ENCODE measurements at regions not wholly inside any gene's neighbourhood (a gene's known extent, or its start where the extent isn't known, plus 50 kb on each side); places are given as distances from the start of the nearest gene placed in this dataset.

GRCh38 chr2:194332799-194333490 is 1324.1 kb upstream of the SLC39A10 start:
- Histone ChIP-seq H3K79me2 (ENCODE audit: insufficient read depth, low read length) (no peaks in the 10 kb centered on the region), H3K27ac (ENCODE audit: extremely low read length, insufficient read depth, low read length) (no peak overlapping the region), H3K36me3 (replicated peaks in 1 of 2; ENCODE audit: control insufficient read depth in 1 of 2, insufficient read depth in 2 of 2, low read length in 2 of 2) (no peaks in the 10 kb centered on the region), H3K27me3 (ENCODE audit: control insufficient read depth in 1 of 2, insufficient read depth in 2 of 2, low read length in 2 of 2) (no peaks in the 10 kb centered on the region), H3K9ac (ENCODE audit: insufficient read depth, low read depth, low read length) (no peak overlapping the region), H3K4me1 (ENCODE audit: insufficient read depth, low read length) (no peaks in the 10 kb centered on the region), H4K20me1 (ENCODE audit: insufficient read depth, low read length) (no peaks in the 10 kb centered on the region), H3K4me2 (ENCODE audit: low read depth, low read length) (no peak overlapping the region), H3K9me3 (ENCODE audit: low read length) (no peaks in the 10 kb centered on the region), H2AFZ (ENCODE audit: low read length) (no peak overlapping the region), H3K4me3 (replicated peaks in 1 of 3; ENCODE audit: insufficient read depth in 1 of 3, low read depth in 2 of 3, low read length in 3 of 3) (no peak overlapping the region)
- ATAC-seq, result no peak
- intact Hi-C loops (cut with micrococcal nuclease; ENCODE audit: unreplicated experiment) (no loop called here), in situ Hi-C loops (cut with HindIII; ENCODE audit: extremely low pct_ligation_motif_present, low pct_unique_long_range_greater_than_20kb) (no loop called here)
- POLR2A ChIA-PET, result no interaction called here
- no peak for DNase-seq (ENCODE audit: low spot score)
- no TSS peak for BruUV-seq (replicated peaks)
- FAIRE-seq, result no peak
- whole genome bisulfite sequencing (ENCODE audit: low lambda C conversion rate), result 12% methylated on average over 9 of the region's 9 CpGs
- TF ChIP-seq AKAP8 (CRISPR knock-in tag; IDR thresholded peaks at IDR 0.05) (no peak), SNAI1 (CRISPR knock-in tag; IDR thresholded peaks at IDR 0.05; ENCODE audit: borderline replicate concordance) (no peak), ZNF615 (CRISPR knock-in tag; IDR thresholded peaks at IDR 0.05; ENCODE audit: borderline replicate concordance) (no peak), ZNF205 (CRISPR knock-in tag; IDR thresholded peaks at IDR 0.05) (no peak), HOXA9 (CRISPR knock-in tag; IDR thresholded peaks at IDR 0.05; ENCODE audit: borderline replicate concordance) (no peak), ZNF710 (CRISPR knock-in tag; IDR thresholded peaks at IDR 0.05; ENCODE audit: borderline replicate concordance) (no peak), DRAP1 (CRISPR knock-in tag; IDR thresholded peaks at IDR 0.05) (no peak), HNRNPLL (IDR thresholded peaks at IDR 0.05; ENCODE audit: low read depth, low read length, poor library complexity, severe bottlenecking) (no peak), ZNF274 (CRISPR knock-in tag; IDR thresholded peaks at IDR 0.05) (no peak), IKZF5 (CRISPR knock-in tag; IDR thresholded peaks at IDR 0.05) (no peak)
- TF ChIP-seq, protein P1, sequence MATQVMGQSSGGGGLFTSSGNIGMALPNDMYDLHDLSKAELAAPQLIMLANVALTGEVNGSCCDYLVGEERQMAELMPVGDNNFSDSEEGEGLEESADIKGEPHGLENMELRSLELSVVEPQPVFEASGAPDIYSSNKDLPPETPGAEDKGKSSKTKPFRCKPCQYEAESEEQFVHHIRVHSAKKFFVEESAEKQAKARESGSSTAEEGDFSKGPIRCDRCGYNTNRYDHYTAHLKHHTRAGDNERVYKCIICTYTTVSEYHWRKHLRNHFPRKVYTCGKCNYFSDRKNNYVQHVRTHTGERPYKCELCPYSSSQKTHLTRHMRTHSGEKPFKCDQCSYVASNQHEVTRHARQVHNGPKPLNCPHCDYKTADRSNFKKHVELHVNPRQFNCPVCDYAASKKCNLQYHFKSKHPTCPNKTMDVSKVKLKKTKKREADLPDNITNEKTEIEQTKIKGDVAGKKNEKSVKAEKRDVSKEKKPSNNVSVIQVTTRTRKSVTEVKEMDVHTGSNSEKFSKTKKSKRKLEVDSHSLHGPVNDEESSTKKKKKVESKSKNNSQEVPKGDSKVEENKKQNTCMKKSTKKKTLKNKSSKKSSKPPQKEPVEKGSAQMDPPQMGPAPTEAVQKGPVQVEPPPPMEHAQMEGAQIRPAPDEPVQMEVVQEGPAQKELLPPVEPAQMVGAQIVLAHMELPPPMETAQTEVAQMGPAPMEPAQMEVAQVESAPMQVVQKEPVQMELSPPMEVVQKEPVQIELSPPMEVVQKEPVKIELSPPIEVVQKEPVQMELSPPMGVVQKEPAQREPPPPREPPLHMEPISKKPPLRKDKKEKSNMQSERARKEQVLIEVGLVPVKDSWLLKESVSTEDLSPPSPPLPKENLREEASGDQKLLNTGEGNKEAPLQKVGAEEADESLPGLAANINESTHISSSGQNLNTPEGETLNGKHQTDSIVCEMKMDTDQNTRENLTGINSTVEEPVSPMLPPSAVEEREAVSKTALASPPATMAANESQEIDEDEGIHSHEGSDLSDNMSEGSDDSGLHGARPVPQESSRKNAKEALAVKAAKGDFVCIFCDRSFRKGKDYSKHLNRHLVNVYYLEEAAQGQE (IDR thresholded peaks at IDR 0.05; ENCODE audit: borderline replicate concordance in 1 of 2, low read depth in 1 of 2, low read length in 2 of 2), result no peak
- CTCF ChIA-PET (ENCODE audit: low intra/inter-chr PET ratio, low total read pairs), result no interaction called here
